ENCODE measurements at regions not wholly inside any gene's neighbourhood (a gene's known extent, or its start where the extent isn't known, plus 50 kb on each side); places are given as distances from the start of the nearest gene placed in this dataset.

GRCh38 chr13:33891196-33891742 lies 73.3 kb downstream of the RFC3 start:
- DNase-seq, result no peak

- no peak for DNase-seq
Observed at GRCh38 chr13:33893559-33893958, 75.6 kb downstream of the RFC3 start.

GRCh38 chr13:33904431-33904830 lies 86.5 kb downstream of the RFC3 start:
- no peak for DNase-seq

GRCh38 chr13:33908116-33908515 lies 90.2 kb downstream of the RFC3 start:
- DNase-seq, result no peak

- no peak for DNase-seq
Observed at GRCh38 chr13:33910255-33910654, 92.3 kb downstream of the RFC3 start.

GRCh38 chr13:33911521-33911920 lies 93.6 kb downstream of the RFC3 start:
- no peak for DNase-seq

GRCh38 chr13:33913829-33914228 lies 95.9 kb downstream of the RFC3 start:
- no peak for DNase-seq

GRCh38 chr13:33917190-33917589 lies 99.2 kb downstream of the RFC3 start:
- DNase-seq, result no peak

GRCh38 chr13:33918199-33918932 lies 100.4 kb downstream of the RFC3 start:
- DNase-seq, result no peak

- DNase-seq, result no peak
Observed at GRCh38 chr13:33919120-33919519, 101.2 kb downstream of the RFC3 start.

- no peak for DNase-seq
Observed at GRCh38 chr13:33925563-33925962, 107.6 kb downstream of the RFC3 start.

- no peak for DNase-seq
Observed at GRCh38 chr13:33927315-33927714, 109.4 kb downstream of the RFC3 start.

- no peak for DNase-seq
Observed at GRCh38 chr13:33931397-33932311, 113.7 kb downstream of the RFC3 start.

GRCh38 chr13:33932769-33933406 lies 114.9 kb downstream of the RFC3 start:
- no peak for DNase-seq

GRCh38 chr13:33933810-33934209 lies 115.9 kb downstream of the RFC3 start:
- no peak for DNase-seq

GRCh38 chr13:33934343-33934742 lies 116.4 kb downstream of the RFC3 start:
- no peak for DNase-seq

- DNase-seq, result no peak
Observed at GRCh38 chr13:33934951-33935371, 117.0 kb downstream of the RFC3 start.

- no peak for DNase-seq
Observed at GRCh38 chr13:33935969-33936368, 118.0 kb downstream of the RFC3 start.

- DNase-seq, result no peak
Observed at GRCh38 chr13:33937373-33938098, 119.6 kb downstream of the RFC3 start.

- no peak for DNase-seq
Observed at GRCh38 chr13:33940256-33940655, 122.3 kb downstream of the RFC3 start.

- no peak for DNase-seq
Observed at GRCh38 chr13:33940898-33941297, 122.9 kb downstream of the RFC3 start.

GRCh38 chr13:33945477-33945876 lies 127.5 kb downstream of the RFC3 start:
- no peak for DNase-seq

- no peak for DNase-seq
Observed at GRCh38 chr13:33953203-33953602, 135.3 kb downstream of the RFC3 start.

Measured in CD4-positive, alpha-beta T cell treated with Interleukin-21 for 1 hour (primary cell).